ENCODE measurements at regions not wholly inside any gene's neighbourhood (a gene's known extent, or its start where the extent isn't known, plus 50 kb on each side); places are given as distances from the start of the nearest gene placed in this dataset.
A peak's percentile ranks its signal among the peaks of the same experiment; 100 is the strongest.

- DNase-seq, result no peak
- in situ Hi-C loops (cut with HindIII; ENCODE audit: low pct_ligation_motif_present, low pct_unique_long_range_greater_than_20kb, low sequenced_read_pairs), result no loop called here
These were observed 201.3 kb downstream of the TEX29 start for GRCh38 chr13:111521691-111522229.

DNA sequence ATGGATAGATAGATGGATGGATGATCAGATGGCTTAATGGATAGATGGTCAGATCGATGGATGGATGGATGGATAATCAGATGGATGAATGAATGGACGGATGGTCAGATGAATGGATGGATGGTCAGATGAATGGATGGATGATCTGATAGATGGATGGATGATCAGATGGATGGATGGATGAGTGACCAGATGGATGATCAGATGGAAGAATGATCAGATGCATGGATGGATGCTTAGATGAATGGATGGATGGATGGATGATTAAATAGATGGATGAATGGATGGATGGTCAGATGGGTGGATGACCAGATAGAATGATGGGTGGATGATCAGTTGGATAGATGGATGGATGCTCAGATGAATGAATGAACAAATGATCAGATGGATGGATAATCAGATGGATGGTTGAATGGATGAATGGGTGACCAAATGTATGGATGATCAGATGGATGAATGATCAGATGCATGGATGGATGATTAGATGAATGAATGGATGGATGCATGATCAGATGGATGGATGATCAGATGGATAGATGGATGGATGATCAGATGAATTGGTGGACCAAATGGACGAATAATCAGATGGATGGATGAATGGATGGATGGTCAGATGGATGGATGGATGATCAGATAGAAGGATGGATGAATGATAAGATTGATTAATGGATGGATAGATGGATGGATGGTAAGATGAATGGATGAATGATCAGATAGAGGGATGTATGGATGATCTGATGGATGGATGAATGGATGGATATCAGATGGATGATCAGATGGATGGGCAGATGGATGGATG, 205.1 kb downstream of the TEX29 start:
- in situ Hi-C loops (cut with HindIII; ENCODE audit: low pct_ligation_motif_present, low pct_unique_long_range_greater_than_20kb, low sequenced_read_pairs), result no loop called here
- no peak for DNase-seq

- in situ Hi-C loops (cut with HindIII; ENCODE audit: low pct_ligation_motif_present, low pct_unique_long_range_greater_than_20kb, low sequenced_read_pairs), result no loop called here
- no peak for DNase-seq
These were observed 206.5 kb downstream of the TEX29 start for GRCh38 chr13:111526922-111527321.

GRCh38 chr13:111527614-111528229, 207.3 kb downstream of the TEX29 start:
- in situ Hi-C loops (cut with HindIII; ENCODE audit: low pct_ligation_motif_present, low pct_unique_long_range_greater_than_20kb, low sequenced_read_pairs), result no loop called here
- DNase-seq, result no peak

DNA sequence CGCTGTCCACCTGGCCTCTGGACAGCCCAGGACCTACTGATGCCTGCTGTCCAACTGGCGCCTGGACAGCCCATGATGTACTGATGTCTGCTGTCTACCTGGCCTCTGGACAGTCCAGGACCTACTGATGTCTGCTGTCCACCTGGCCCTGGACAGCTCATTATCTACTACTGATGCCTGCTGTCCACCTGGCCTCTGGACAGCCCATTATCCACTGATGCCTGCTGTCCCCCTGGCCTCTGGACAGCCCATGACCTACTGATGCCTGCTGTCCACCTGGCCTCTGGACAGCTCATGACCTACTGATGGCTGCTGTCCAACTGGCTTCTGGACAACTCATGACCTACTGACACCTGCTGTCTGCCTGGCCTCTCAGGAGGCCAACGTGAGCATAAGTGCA, 208.1 kb downstream of the TEX29 start:
- DNase-seq, result no peak
- in situ Hi-C loops (cut with HindIII; ENCODE audit: low pct_ligation_motif_present, low pct_unique_long_range_greater_than_20kb, low sequenced_read_pairs), result no loop called here

DNA sequence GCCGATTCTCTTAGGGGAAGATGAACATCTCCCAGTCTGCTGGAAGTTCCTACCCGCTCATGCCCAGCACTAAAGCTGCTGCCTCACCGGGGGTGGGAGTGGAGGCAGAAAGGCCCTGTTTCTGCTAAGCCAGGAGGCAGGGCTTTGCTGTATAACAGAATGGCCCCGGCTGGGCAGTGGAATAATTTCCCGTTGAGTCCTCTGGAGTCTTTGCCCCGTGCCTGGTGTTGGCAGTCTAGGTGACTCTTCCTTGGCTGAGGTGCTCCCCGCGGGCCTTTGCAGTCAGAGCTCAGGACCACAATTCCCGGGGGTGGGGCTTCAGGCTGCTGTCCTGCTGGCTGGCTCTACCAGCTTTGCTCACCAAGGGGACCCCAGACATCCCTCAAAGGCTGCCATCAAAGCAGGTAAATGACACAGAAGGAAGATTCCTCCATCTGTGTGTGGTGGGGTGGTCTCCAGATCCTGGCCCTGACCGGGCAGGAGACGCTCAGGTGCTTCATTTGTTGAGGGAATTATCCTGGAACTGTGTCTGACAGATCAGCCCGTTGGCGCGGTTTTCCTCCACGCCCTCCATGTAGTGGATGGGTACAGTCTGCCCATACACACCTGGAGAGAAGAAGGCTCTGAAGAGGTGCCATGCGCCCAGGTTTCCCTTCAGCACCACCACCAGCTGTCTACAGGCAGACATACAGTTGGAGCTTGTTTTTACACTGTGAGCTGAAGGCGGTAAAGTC, 209.9 kb downstream of the TEX29 start:
- in situ Hi-C loops (cut with HindIII; ENCODE audit: low pct_ligation_motif_present, low pct_unique_long_range_greater_than_20kb, low sequenced_read_pairs), result no loop called here
- DNase-seq, result no peak

DNA sequence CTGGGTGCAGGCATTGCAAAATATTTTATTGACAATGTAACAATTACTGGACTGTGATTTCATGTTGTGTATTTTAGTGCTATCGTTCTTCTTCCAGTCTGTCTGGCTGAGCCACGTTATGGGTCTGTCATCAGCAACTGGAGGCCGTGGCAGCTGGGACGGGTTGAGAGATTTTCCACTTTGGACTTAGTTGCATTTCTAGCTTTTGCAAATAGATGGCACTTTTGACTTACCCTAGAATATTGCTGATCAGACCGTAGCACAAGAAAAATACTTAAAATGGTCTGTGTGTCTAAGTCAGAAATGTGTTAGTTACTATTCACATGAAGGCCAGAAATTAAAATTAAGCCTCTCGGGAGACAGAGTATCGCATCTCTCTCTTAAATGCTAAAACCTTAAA, 211.1 kb downstream of the TEX29 start:
- in situ Hi-C loops (cut with HindIII; ENCODE audit: low pct_ligation_motif_present, low pct_unique_long_range_greater_than_20kb, low sequenced_read_pairs), result no loop called here
- peak; percentile 4 for DNase-seq

DNA sequence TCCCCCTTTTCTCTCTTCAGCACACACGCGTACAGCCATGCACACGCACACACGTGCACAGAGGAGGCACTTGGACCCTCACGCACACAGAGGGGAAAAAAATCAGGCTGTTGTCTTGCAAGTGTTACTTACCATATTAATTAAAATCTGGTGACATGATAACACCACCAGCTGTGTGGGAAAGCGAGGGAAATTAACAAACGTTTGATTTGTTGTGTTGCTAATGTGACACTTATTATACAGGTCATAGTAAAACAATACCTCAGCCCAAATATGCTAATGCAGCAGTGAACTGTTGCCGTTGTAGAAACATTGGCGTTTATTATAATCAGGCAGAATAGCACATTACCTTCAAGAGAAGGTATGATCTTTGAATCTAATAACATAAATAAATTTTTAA, 211.7 kb downstream of the TEX29 start:
- no peak for DNase-seq
- in situ Hi-C loops (cut with HindIII; ENCODE audit: low pct_ligation_motif_present, low pct_unique_long_range_greater_than_20kb, low sequenced_read_pairs), result no loop called here

DNA sequence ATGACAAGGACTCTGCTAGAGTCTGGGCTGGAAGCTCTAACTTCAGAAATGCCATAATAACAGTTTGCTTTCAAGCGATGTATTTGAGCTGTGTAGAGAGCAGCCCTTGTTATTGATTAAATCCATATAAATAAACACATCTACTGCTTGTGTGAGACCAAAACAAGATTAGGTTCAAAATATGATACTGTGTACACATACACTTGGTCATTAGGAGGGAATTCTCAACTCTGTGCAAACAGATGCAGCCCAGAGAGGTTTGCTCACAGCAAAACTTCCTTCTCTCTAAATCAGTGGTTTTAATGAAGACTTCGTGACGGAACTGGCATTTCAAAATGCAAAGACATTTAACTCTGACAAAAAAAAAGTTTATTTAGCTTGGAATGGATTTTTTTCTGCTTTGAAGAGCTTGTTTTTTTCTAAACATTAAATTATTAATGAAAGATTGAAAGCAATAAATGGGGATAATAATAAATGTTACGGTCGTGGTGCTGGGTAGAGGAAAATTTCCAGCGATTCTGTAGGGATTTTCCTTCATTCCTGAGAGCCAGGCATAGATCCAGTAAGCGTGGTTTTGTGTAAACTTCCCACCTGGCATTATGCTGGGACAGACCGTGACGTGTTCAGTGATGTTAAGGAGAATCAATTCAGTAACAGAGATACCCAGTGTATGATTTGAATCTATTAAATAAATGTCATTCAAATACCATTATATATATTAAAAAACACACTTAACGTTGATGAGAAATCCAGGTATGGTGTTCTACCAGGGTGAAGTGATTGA, 213.7 kb downstream of the TEX29 start:
- in situ Hi-C loops (cut with HindIII; ENCODE audit: low pct_ligation_motif_present, low pct_unique_long_range_greater_than_20kb, low sequenced_read_pairs), result no loop called here
- no peak for DNase-seq

DNA sequence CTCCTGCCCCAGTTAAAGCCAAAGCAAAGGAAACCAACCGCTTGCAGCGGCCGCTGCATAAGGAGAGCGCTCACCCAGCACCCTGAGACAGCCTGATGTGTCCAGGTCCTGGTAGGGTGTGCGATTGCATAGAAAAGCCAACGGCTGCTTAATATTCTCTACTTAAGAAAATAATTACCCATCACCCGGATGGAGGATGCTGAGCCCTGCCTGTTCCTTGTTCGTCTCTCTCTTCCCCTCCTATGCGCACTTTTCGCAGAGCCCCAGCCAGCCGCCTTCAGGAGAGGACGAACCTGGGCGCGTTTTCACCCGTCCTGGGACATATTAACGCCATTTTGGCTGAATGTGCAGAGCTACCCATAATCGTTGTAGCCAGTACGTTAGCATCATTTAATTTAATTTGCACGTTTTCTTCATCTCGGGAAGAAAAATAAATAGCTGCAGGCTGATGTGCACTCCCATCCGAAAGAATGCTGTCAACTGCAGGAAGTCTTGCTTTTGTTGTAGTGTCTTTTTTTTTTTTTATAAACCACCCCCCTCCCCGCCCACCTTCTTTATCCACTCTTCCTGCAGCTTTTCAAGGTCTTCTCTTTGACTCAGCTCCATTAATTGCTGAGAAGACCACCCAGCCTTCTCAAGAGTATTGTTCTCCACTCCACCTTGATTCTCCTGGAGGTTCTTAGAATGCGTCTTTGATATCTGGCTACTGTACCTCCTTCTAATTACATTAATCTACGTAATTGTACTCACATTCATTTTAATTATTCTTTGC, 214.5 kb downstream of the TEX29 start:
- in situ Hi-C loops (cut with HindIII; ENCODE audit: low pct_ligation_motif_present, low pct_unique_long_range_greater_than_20kb, low sequenced_read_pairs), result no loop called here

DNA sequence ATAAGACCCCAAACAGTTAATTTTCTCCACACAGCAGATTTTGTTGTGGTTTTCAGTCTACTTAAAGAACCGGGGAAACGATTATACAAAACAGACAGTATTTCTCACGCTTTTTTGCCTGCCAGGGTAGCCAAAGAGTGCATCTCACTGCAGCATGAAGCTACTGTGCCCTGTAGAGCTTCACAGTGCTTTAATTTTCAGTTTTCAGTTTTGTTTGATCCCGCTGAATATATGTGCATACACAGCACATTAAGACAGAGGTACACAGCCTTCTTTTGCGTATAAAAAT, 215.0 kb downstream of the TEX29 start:
- in situ Hi-C loops (cut with HindIII; ENCODE audit: low pct_ligation_motif_present, low pct_unique_long_range_greater_than_20kb, low sequenced_read_pairs), result no loop called here
- DNase-seq, result no peak

More for the DNA sequence above, 214.5 kb downstream of the TEX29 start:
- no peak for DNase-seq

- DNase-seq, result no peak
- in situ Hi-C loops (cut with HindIII; ENCODE audit: low pct_ligation_motif_present, low pct_unique_long_range_greater_than_20kb, low sequenced_read_pairs), result no loop called here
These were observed 215.7 kb downstream of the TEX29 start for GRCh38 chr13:111536075-111536642.

GRCh38 chr13:111537115-111537728, 216.8 kb downstream of the TEX29 start:
- DNase-seq, result no peak
- in situ Hi-C loops (cut with HindIII; ENCODE audit: low pct_ligation_motif_present, low pct_unique_long_range_greater_than_20kb, low sequenced_read_pairs), result no loop called here

DNA sequence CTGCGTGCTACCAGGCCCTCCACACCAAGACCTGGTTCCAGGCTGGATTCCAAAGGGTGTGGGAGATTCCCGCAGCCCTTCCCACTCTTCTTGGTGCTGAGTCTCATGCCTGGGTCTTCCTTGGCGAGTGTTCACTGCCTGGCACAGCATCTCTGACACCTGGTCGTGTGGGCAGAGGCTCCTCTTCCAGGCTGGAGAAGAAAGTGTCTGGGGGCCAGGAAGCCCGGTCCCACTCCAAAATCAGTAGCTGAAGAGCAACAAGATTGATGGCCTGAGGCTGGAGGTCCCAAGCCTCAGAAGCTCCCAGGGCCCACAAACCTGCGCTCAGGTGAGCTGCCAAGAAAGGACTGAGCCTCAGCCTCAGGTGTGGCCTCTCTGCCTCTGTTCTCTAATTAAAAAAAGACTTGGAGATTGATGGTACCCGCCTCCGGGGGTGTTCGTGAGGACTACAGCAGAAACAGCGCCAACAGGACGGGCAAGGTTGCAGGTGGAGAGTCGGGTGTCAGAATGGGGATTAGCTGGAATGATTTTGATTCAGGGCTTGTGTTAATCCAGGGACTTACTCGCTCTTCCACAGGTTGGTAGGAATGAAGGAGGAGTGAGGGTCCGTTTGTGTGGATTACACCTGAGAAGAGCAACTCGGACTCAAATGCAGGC, 217.5 kb downstream of the TEX29 start:
- DNase-seq, result no peak
- in situ Hi-C loops (cut with HindIII; ENCODE audit: low pct_ligation_motif_present, low pct_unique_long_range_greater_than_20kb, low sequenced_read_pairs), result no loop called here

DNA sequence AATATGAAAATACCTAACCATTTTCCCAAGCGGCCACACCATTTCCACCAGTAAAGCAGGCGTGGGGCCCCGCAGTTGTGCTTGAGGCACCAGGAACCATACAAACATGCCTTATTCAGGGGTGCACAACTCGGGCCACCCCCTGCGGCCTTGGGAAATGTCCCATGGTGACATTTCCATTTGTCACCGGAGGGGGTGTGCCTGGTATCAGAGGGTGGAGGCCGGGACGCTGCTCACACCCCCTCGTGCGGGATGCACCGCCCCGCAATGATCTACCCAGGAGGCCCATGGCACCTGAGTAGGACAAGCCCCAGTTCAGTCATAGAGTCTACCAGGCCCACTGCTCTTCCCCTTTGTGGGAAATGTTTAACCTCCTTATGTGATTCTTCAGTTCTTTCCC, 218.8 kb downstream of the TEX29 start:
- in situ Hi-C loops (cut with HindIII; ENCODE audit: low pct_ligation_motif_present, low pct_unique_long_range_greater_than_20kb, low sequenced_read_pairs), result no loop called here
- DNase-seq, result no peak

GRCh38 chr13:111539791-111540446, 219.5 kb downstream of the TEX29 start:
- in situ Hi-C loops (cut with HindIII; ENCODE audit: low pct_ligation_motif_present, low pct_unique_long_range_greater_than_20kb, low sequenced_read_pairs), result no loop called here
- no peak for DNase-seq

- in situ Hi-C loops (cut with HindIII; ENCODE audit: low pct_ligation_motif_present, low pct_unique_long_range_greater_than_20kb, low sequenced_read_pairs), result no loop called here
- DNase-seq, result no peak
These were observed 220.0 kb downstream of the TEX29 start for GRCh38 chr13:111540486-111540885.

Measured in ACHN (cell line).